Adrenal gland (tissue), 5 donors: ENCODE measurements at regions not wholly inside any gene's neighbourhood (a gene's known extent, or its start where the extent isn't known, plus 50 kb on each side); places are given as distances from the start of the nearest gene placed in this dataset.
"Not testable (repeated sequence)": the region's sequence is repeated elsewhere in the genome, so short reads cannot be mapped to it uniquely, and the experiment has no call there.

ENCODE experiments used
- CTCF ChIP-seq, 6 experiments: fragments of 450-650 bp in 4 of 6; fragments of 200-600 bp in 2 of 6; sonication (generic) in 1 of 6; IDR thresholded peaks; 1 replicate in 5 of 6; 2 replicates in 1 of 6; pipeline versions ENCODE4 v1.5.1 to v1.8.0; 2016 to 2021; ENCODE audit warnings: antibody characterized with exemption in 6 of 6, mild to moderate bottlenecking in 2 of 6, moderate library complexity in 1 of 6
- POLR2A ChIP-seq, 2 donors: fragments of 450-650 bp; IDR thresholded peaks; one replicate each; pipeline ENCODE4 v1.6.1; 2017; ENCODE audit warnings: antibody characterized with exemption in 2 of 2, mild to moderate bottlenecking in 2 of 2, moderate library complexity in 1 of 2
- donor health status: DM: no; HTN: no; CAD: no.

- TF ChIP-seq CTCF, POLR2A (IDR thresholded peaks at IDR 0.05): not testable (repeated sequence)
Measured at GRCh38 chr1:219102466-219102865, 71.2 kb upstream of the LYPLAL1 start.
